GM12878 (cell line): ENCODE measurements at regions not wholly inside any gene's neighbourhood (a gene's known extent, or its start where the extent isn't known, plus 50 kb on each side); places are given as distances from the start of the nearest gene placed in this dataset.

ENCODE experiments used
- ATAC-seq: fragments of 200-7000 bp; cut with Tn5 transposase; 3 replicates; pipeline ENCODE4 v1.9.1; 2020; ENCODE audit warnings: mild to moderate bottlenecking, moderate library complexity
- BruUV-seq: library from RNA; stranded (reverse); fragments of 400-500 nt; replicated peaks from 2 replicates; lab custom pipeline; 2021; lab: Mats Ljungman, UMichigan
- CTCF ChIA-PET: fragments of 300-600 bp; sonication (Branson Sonifier 250); formaldehyde crosslinking; extraction: SDS; loops from one replicate; lab custom pipeline; 2021; ENCODE audit warnings: inconsistent platforms; lab: Yijun Ruan, JAX
- POLR2A ChIA-PET: fragments of 350-600 bp; formaldehyde crosslinking; extraction: SDS; loops from one replicate; lab custom pipeline; 2021; ENCODE audit warnings: inconsistent platforms; lab: Charles Lee
- RAD21 ChIA-PET: fragments of 300-600 bp; sonication (Branson Sonifier 250); formaldehyde crosslinking; loops from one replicate; lab custom pipeline; 2023; ENCODE audit warnings: antibody characterized with exemption; ENCODE audit not compliant: unreplicated experiment; lab: Charles Lee
- SMC1A ChIA-PET: fragments of 300-600 bp; sonication (Branson Sonifier 250); formaldehyde crosslinking; loops from one replicate; lab custom pipeline; 2023; ENCODE audit not compliant: unreplicated experiment, uncharacterized antibody; lab: Charles Lee
- DNase-seq: peaks from one replicate; pipeline ENCODE4 v3.0.0-alpha.2; 2011; ENCODE audit warnings: low read depth, low spot score
- FAIRE-seq: peaks from 3 replicates; lab custom pipeline; 2011; peaks lifted over from hg19 to GRCh38; lab: Jason Lieb, UNC
- H2AFZ ChIP-seq: 2 replicates; pipeline ENCODE4 v1.6.0; 2011; ENCODE audit warnings: low read depth, low read length, control low read depth; ENCODE audit not compliant: control insufficient read depth
- H3K27ac ChIP-seq: 2 replicates; pipeline ENCODE4 v1.5.1; 2011; ENCODE audit warnings: control low read depth; ENCODE audit not compliant: control insufficient read depth, insufficient read depth
- H3K27me3 ChIP-seq, 2 experiments: replicated peaks in 1 of 2; 2 replicates each; pipeline versions ENCODE4 v1.6.0 to v1.6.1; 2011; ENCODE audit warnings: low read length in 1 of 2; ENCODE audit not compliant: control insufficient read depth in 2 of 2, insufficient read depth in 2 of 2
- H3K36me3 ChIP-seq, 2 experiments: 2 replicates each; pipeline ENCODE4 v1.5.1; 2011; ENCODE audit warnings: low read length in 1 of 2; ENCODE audit not compliant: control insufficient read depth in 2 of 2, insufficient read depth in 2 of 2
- H3K4me1 ChIP-seq: 2 replicates; pipeline ENCODE4 v1.6.1; 2011; ENCODE audit warnings: mild to moderate bottlenecking, low read length, moderate library complexity, mixed read lengths; ENCODE audit not compliant: control insufficient read depth, insufficient read depth
- H3K4me2 ChIP-seq: 2 replicates; pipeline ENCODE4 v1.6.0; 2011; ENCODE audit warnings: control low read depth; ENCODE audit not compliant: control insufficient read depth, insufficient read depth
- H3K4me3 ChIP-seq: fragments of 200-600 bp; sonication (generic); 2 replicates; pipeline ENCODE4 v1.5.1; 2016
- H3K79me2 ChIP-seq: 2 replicates; pipeline ENCODE4 v1.6.0; 2011; ENCODE audit warnings: low read length; ENCODE audit not compliant: control insufficient read depth, insufficient read depth
- H3K9ac ChIP-seq: 2 replicates; pipeline ENCODE4 v1.8.0; 2011; ENCODE audit warnings: low read length, control low read depth, mixed read lengths; ENCODE audit not compliant: control insufficient read depth, insufficient read depth
- H3K9me3 ChIP-seq: replicated peaks from 3 replicates; pipeline ENCODE4 v1.5.1; 2011; ENCODE audit warnings: mild to moderate bottlenecking, low read length; ENCODE audit not compliant: control insufficient read depth, insufficient read depth
- H4K20me1 ChIP-seq: 2 replicates; pipeline ENCODE4 v1.6.0; 2011; ENCODE audit not compliant: control insufficient read depth, insufficient read depth
- ATF7 ChIP-seq: fragments of 450-650 bp; IDR thresholded peaks from 2 replicates; pipeline ENCODE4 v1.6.1; 2016; ENCODE audit warnings: low read depth, mild to moderate bottlenecking
- BACH1 ChIP-seq: fragments of 450-650 bp; IDR thresholded peaks from 2 replicates; pipeline ENCODE4 v1.6.1; 2017; ENCODE audit warnings: mild to moderate bottlenecking, borderline replicate concordance
- CHD2 ChIP-seq: IDR thresholded peaks from 2 replicates; pipeline ENCODE4 v1.6.1; 2011; ENCODE audit warnings: low read depth, low read length, improper control_type of control experiment, borderline replicate concordance
- ESRRA ChIP-seq: IDR thresholded peaks from 2 replicates; pipeline ENCODE4 v1.6.1; 2012; ENCODE audit warnings: mild to moderate bottlenecking, low read length, improper control_type of control experiment
- ETV6 ChIP-seq, 2 experiments: fragments of 450-650 bp in 1 of 2; IDR thresholded peaks in 1 of 2; conservative IDR thresholded peaks in 1 of 2; 2 replicates each; pipeline ENCODE4 v1.6.1; 2014; ENCODE audit warnings: antibody characterized with exemption in 1 of 2, borderline replicate concordance in 1 of 2, low read depth in 1 of 2, mild to moderate bottlenecking in 1 of 2, moderate library complexity in 1 of 2
- GATAD2B ChIP-seq: fragments of 450-650 bp; conservative IDR thresholded peaks from 2 replicates; pipeline ENCODE4 v1.6.1; 2017; ENCODE audit warnings: low read depth, mild to moderate bottlenecking, moderate library complexity
- HDAC6 ChIP-seq: fragments of 200-600 bp; sonication (generic); IDR thresholded peaks from one replicate; pipeline ENCODE4 v1.8.0; 2017; ENCODE audit warnings: antibody characterized with exemption; ENCODE audit not compliant: unreplicated experiment
- MTA2 ChIP-seq: fragments of 450-650 bp; IDR thresholded peaks from 2 replicates; pipeline ENCODE4 v1.6.1; 2016; ENCODE audit warnings: low read depth, mild to moderate bottlenecking, moderate library complexity
- NFYB ChIP-seq: IDR thresholded peaks from 2 replicates; pipeline ENCODE4 v1.6.1; 2011; ENCODE audit warnings: low read depth, mild to moderate bottlenecking, low read length, improper control_type of control experiment, moderate library complexity; ENCODE audit not compliant: insufficient read depth
- WRNIP1 ChIP-seq: IDR thresholded peaks from 2 replicates; pipeline ENCODE4 v1.6.1; 2011; ENCODE audit warnings: low read depth, low read length, improper control_type of control experiment, borderline replicate concordance
- ZNF622 ChIP-seq: fragments of 450-650 bp; IDR thresholded peaks from 2 replicates; pipeline ENCODE4 v1.6.1; 2017; ENCODE audit warnings: mild to moderate bottlenecking, inconsistent platforms
- WGBS: methylation state at CpG from one replicate; pipeline ENCODE4 v1.1.6; 2016; ENCODE audit warnings: low lambda C conversion rate; ENCODE audit not compliant: insufficient replicate concordance, insufficient coverage; ENCODE audit errors: missing lambda C conversion rate; 5-methylcytosine and 5-hydroxymethylcytosine counted together
- in situ Hi-C: fragments of 300-500 bp; cut with MboI; formaldehyde crosslinking; loops from 9 replicates; pipeline ENCODE4 v1.14.3; 2018; ENCODE audit warnings: mixed read lengths
- intact Hi-C: fragments of 100-400 bp; cut with micrococcal nuclease; formaldehyde crosslinking; loops from one replicate; pipeline ENCODE4 v1.14.2; 2022; ENCODE audit not compliant: unreplicated experiment
- TF ChIP-seq, protein P1 (sequence below): fragments of 450-650 bp; IDR thresholded peaks from 2 replicates; pipeline ENCODE4 v1.6.1; 2014; ENCODE audit warnings: mild to moderate bottlenecking
- TF ChIP-seq, protein P2 (sequence below): IDR thresholded peaks from 2 replicates; pipeline ENCODE4 v1.6.1; 2012; ENCODE audit warnings: low read length, inconsistent platforms
- TF ChIP-seq, protein P3 (sequence below): fragments of 150-350 bp; IDR thresholded peaks from 2 replicates; pipeline ENCODE4 v1.6.1; 2014; ENCODE audit warnings: mild to moderate bottlenecking, low read depth, low read length
- TF ChIP-seq, protein P4 (sequence below): fragments of 450-650 bp; formaldehyde crosslinking; IDR thresholded peaks from 2 replicates; pipeline ENCODE4 v1.4.0; 2020; ENCODE audit warnings: mild to moderate bottlenecking, moderate library complexity

DNA sequence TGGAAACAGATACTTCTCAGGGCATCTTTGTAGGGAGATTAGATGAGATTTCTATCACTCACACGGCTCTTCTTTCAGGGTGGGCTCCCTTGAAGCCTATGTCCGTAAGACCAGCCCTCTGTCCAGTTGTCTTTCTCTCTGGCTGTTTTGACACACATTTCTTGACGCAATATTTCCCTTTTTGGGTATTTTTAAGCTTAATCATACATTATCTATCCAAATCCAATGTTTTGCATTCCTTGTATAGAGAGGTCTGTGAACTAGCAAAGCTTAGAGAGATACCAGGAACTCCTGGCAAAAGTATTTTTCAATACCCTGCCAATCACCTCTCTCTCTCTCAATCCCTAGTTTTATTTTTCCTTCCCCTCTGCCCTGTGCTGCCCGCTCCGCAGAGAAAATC lies 79.3 kb downstream of the EOMES start (continued):
- TF ChIP-seq, protein P1, sequence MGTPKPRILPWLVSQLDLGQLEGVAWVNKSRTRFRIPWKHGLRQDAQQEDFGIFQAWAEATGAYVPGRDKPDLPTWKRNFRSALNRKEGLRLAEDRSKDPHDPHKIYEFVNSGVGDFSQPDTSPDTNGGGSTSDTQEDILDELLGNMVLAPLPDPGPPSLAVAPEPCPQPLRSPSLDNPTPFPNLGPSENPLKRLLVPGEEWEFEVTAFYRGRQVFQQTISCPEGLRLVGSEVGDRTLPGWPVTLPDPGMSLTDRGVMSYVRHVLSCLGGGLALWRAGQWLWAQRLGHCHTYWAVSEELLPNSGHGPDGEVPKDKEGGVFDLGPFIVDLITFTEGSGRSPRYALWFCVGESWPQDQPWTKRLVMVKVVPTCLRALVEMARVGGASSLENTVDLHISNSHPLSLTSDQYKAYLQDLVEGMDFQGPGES, result no peak
- TF ChIP-seq HDAC6, result no peak
- TF ChIP-seq CHD2, result no peak
- no peak for TF ChIP-seq ZNF622
- TF ChIP-seq NFYB, result no peak
- TF ChIP-seq BACH1, result no peak
- TF ChIP-seq WRNIP1, result no peak
- TF ChIP-seq ATF7, result no peak
- TF ChIP-seq ETV6 (conservative IDR thresholded peaks at IDR 0.05 in 1 of 2, IDR thresholded peaks at IDR 0.05 in 1 of 2; ENCODE audit: borderline replicate concordance in 1 of 2, low read depth in 1 of 2), result no peak
- TF ChIP-seq ESRRA, result no peak
- no peak for TF ChIP-seq MTA2

DNA sequence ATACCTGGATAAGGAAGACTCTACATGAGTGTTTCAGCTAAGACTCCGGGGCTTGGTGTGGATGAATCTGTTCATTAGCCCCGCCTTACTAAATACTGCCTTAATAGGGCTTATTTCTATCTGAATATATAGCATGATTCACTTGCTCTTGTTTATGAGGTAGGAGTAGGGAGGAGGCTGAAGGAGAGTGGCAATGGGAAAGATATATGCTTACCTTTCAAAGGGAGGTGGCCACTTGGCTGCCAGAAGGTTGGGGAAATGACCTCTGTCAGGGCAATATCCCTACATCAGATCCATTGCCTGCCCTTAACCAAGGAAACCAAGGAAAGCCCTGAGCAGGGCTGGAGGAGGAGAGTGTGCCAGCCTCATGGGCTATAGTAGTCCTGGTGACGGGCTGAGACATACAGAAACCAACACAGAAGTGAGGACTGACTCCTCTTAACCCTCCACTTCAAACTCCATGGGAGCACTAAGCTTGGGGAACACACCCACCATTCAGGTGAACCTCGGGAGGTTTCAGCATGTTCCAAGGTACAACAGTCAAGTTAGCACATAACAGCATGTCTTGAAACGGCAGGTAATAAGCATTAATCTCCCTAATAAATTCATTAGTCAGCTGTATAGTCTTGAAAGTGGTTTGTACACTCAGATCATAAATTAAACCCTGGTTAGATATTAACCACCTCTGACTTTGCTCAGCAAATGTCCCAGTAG lies 80.1 kb downstream of the EOMES start:
- CTCF ChIA-PET, result interaction anchor here (0.7 kb wide), 2 partner anchors 16 to 80 kb away, joined by 3 read pairs; no protein-coding TSS in a partner anchor
- H3K27ac ChIP-seq, result no peak overlapping the region
- ATAC-seq, result peak; percentile 70
- no peak for DNase-seq
- H3K4me2 ChIP-seq, result no peak overlapping the region
- no peak overlapping the region for H3K4me3 ChIP-seq
- in situ Hi-C loops (no loop called here), intact Hi-C loops (no loop called here)
- FAIRE-seq, result no peak
- no peaks in the 10 kb centered on the region for H4K20me1 ChIP-seq
- H3K4me1 ChIP-seq, result no peaks in the 10 kb centered on the region; the same call in 1 of the 2 replicates
- WGBS, result 9% methylated on average over 5 of the region's 5 CpGs
- no peak overlapping the region for H2AFZ ChIP-seq
- H3K79me2 ChIP-seq, result no peaks in the 10 kb centered on the region
- BruUV-seq, result no TSS peak
- H3K27me3 ChIP-seq, result no peaks in the 10 kb centered on the region; a peak in 1 of 4 replicates
- H3K36me3 ChIP-seq, result no peaks in the 10 kb centered on the region
- POLR2A ChIA-PET, result interaction anchor here (0.7 kb wide), 1 partner anchor 282 kb away, joined by 6 read pairs; no protein-coding TSS in a partner anchor
- H3K9ac ChIP-seq, result no peak overlapping the region
- no peaks in the 10 kb centered on the region for H3K9me3 ChIP-seq
- SMC1A ChIA-PET, result interaction anchor here (0.9 to 1.7 kb wide), 3 partner anchors 17 to 39 kb away, joined by 3 to 5 read pairs (median 4); no protein-coding TSS in a partner anchor
- RAD21 ChIA-PET, result no interaction called here
- TF ChIP-seq, protein P2, sequence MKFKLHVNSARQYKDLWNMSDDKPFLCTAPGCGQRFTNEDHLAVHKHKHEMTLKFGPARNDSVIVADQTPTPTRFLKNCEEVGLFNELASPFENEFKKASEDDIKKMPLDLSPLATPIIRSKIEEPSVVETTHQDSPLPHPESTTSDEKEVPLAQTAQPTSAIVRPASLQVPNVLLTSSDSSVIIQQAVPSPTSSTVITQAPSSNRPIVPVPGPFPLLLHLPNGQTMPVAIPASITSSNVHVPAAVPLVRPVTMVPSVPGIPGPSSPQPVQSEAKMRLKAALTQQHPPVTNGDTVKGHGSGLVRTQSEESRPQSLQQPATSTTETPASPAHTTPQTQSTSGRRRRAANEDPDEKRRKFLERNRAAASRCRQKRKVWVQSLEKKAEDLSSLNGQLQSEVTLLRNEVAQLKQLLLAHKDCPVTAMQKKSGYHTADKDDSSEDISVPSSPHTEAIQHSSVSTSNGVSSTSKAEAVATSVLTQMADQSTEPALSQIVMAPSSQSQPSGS, result no peak
- no peak for TF ChIP-seq GATAD2B
- TF ChIP-seq, protein P3, sequence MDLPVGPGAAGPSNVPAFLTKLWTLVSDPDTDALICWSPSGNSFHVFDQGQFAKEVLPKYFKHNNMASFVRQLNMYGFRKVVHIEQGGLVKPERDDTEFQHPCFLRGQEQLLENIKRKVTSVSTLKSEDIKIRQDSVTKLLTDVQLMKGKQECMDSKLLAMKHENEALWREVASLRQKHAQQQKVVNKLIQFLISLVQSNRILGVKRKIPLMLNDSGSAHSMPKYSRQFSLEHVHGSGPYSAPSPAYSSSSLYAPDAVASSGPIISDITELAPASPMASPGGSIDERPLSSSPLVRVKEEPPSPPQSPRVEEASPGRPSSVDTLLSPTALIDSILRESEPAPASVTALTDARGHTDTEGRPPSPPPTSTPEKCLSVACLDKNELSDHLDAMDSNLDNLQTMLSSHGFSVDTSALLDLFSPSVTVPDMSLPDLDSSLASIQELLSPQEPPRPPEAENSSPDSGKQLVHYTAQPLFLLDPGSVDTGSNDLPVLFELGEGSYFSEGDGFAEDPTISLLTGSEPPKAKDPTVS, result no peak
- TF ChIP-seq, protein P4, sequence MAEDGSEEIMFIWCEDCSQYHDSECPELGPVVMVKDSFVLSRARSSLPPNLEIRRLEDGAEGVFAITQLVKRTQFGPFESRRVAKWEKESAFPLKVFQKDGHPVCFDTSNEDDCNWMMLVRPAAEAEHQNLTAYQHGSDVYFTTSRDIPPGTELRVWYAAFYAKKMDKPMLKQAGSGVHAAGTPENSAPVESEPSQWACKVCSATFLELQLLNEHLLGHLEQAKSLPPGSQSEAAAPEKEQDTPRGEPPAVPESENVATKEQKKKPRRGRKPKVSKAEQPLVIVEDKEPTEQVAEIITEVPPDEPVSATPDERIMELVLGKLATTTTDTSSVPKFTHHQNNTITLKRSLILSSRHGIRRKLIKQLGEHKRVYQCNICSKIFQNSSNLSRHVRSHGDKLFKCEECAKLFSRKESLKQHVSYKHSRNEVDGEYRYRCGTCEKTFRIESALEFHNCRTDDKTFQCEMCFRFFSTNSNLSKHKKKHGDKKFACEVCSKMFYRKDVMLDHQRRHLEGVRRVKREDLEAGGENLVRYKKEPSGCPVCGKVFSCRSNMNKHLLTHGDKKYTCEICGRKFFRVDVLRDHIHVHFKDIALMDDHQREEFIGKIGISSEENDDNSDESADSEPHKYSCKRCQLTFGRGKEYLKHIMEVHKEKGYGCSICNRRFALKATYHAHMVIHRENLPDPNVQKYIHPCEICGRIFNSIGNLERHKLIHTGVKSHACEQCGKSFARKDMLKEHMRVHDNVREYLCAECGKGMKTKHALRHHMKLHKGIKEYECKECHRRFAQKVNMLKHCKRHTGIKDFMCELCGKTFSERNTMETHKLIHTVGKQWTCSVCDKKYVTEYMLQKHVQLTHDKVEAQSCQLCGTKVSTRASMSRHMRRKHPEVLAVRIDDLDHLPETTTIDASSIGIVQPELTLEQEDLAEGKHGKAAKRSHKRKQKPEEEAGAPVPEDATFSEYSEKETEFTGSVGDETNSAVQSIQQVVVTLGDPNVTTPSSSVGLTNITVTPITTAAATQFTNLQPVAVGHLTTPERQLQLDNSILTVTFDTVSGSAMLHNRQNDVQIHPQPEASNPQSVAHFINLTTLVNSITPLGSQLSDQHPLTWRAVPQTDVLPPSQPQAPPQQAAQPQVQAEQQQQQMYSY (CRISPR knock-in tag), result no peak
